ENCODE measurements at regions not wholly inside any gene's neighbourhood (a gene's known extent, or its start where the extent isn't known, plus 50 kb on each side); places are given as distances from the start of the nearest gene placed in this dataset.

- TF ChIP-seq HMG20A (CRISPR knock-in tag; conservative IDR thresholded peaks at IDR 0.05), result no peak
- no peak for TF ChIP-seq NFE2L1 (tag; IDR thresholded peaks at IDR 0.05; ENCODE audit: borderline replicate concordance, low read depth)
- no peak for TF ChIP-seq POLR2A (conservative IDR thresholded peaks at IDR 0.05)
- TF ChIP-seq FOS (IDR thresholded peaks at IDR 0.05; ENCODE audit: extremely low read depth, insufficient read length), result no peak
- no peak for TF ChIP-seq STAT5B (CRISPR knock-in tag; IDR thresholded peaks at IDR 0.05)
- no peak for TF ChIP-seq FOXK2 (conservative IDR thresholded peaks at IDR 0.05 in 1 of 2, IDR thresholded peaks at IDR 0.05 in 1 of 2; ENCODE audit: low read depth in 2 of 2)
- no peak for TF ChIP-seq ZBTB43 (CRISPR knock-in tag; IDR thresholded peaks at IDR 0.05)
- TF ChIP-seq EP300 (IDR thresholded peaks at IDR 0.05; ENCODE audit: low read length), result no peak
These were observed 1002.7 kb downstream of the CDH18 start for GRCh38 chr5:18985171-18985758.
